ENCODE measurements at regions not wholly inside any gene's neighbourhood (a gene's known extent, or its start where the extent isn't known, plus 50 kb on each side); places are given as distances from the start of the nearest gene placed in this dataset.

- Histone ChIP-seq H3K4me3 (replicated peaks; ENCODE audit: insufficient read depth, low read length) (no peak overlapping the region), H3K27ac (replicated peaks) (no peak overlapping the region), H3K27me3 (ENCODE audit: insufficient read depth, poor library complexity, severe bottlenecking) (no peaks in the 10 kb centered on the region)
- no peak for DNase-seq (ENCODE audit: low read depth in 1 of 2, low spot score in 1 of 2)
- TF ChIP-seq GABPA (IDR thresholded peaks at IDR 0.05; ENCODE audit: low read depth) (no peak), CTCF (IDR thresholded peaks at IDR 0.05; ENCODE audit: insufficient read depth, low read length) (no peak), POLR2AphosphoS5 (IDR thresholded peaks at IDR 0.05; ENCODE audit: low read depth) (no peak), REST (IDR thresholded peaks at IDR 0.05; ENCODE audit: insufficient replicate concordance, low read depth) (no peak), SPI1 (IDR thresholded peaks at IDR 0.05; ENCODE audit: borderline replicate concordance, low read depth) (no peak)
These were observed 517.0 kb downstream of the TENT5A start for GRCh38 chr6:81235512-81235911.

DNA sequence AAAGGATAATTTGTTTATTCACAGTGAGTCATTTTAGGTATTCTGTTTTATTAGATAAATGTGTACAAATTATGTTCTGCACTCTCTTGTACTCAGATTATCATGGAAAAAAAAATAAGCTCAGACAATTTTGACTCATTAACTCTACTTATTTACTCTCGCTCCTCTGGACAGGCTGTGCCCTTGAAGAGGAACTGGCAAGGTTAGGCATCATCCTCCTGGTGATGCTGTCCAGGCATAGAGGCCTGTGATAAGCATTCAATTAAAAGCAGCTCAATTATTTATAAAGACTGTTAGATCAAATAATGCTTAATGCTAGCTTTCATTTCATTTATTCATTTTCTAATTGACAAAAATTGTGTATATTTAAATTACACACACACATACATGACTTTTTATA lies 518.5 kb downstream of the TENT5A start:
- H3K4me3 ChIP-seq (replicated peaks; ENCODE audit: insufficient read depth, low read length): no peak overlapping the region
- no peak for DNase-seq (ENCODE audit: low read depth in 1 of 2, low spot score in 1 of 2)
- no peak for TF ChIP-seq SPI1 (IDR thresholded peaks at IDR 0.05; ENCODE audit: borderline replicate concordance, low read depth)
- no peaks in the 10 kb centered on the region for H3K27me3 ChIP-seq (ENCODE audit: insufficient read depth, poor library complexity, severe bottlenecking)
- H3K27ac ChIP-seq (replicated peaks): no peak overlapping the region

DNA sequence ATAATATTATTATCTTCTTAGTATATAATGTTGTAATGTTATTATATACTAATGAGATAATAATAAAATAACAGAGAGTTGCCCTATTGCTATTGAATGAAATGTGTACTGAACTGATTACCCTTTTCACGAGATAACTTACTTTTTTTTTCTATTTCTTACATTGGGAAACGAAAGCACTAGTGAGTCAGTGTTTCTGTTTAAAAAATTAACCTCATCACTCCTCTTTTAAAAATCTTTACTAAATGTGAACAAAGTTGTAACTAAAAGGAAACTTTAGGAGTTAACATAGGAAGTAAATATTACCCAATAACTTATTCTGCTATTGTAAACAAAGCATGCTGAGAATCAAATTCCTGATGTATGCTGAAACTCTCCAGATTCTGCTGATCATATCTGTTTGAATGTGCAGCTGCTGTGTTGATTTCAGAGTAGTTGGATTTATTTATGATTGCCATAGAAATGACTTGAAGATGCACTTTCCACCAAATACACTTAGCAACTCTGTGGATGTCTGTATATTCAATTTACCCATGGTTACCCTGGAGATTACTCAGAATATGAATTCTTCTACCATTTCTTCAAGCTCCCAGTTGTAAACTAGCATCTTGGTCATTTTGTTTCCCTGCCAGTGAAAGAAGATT lies 523.4 kb downstream of the TENT5A start:
- H3K27ac ChIP-seq (replicated peaks): no peak overlapping the region
- TF ChIP-seq GABPA (IDR thresholded peaks at IDR 0.05; ENCODE audit: low read depth): no peak
- TF ChIP-seq REST (IDR thresholded peaks at IDR 0.05; ENCODE audit: insufficient replicate concordance, low read depth): no peak
- no peaks in the 10 kb centered on the region for H3K27me3 ChIP-seq (ENCODE audit: insufficient read depth, poor library complexity, severe bottlenecking)
- DNase-seq (ENCODE audit: low read depth in 1 of 2, low spot score in 1 of 2): no peak
- no peak overlapping the region for H3K4me3 ChIP-seq (replicated peaks; ENCODE audit: insufficient read depth, low read length)

GRCh38 chr6:81226957-81227356 lies 525.5 kb downstream of the TENT5A start:
- no peak overlapping the region for H3K27ac ChIP-seq (replicated peaks)
- no peak for DNase-seq (ENCODE audit: low read depth in 1 of 2, low spot score in 1 of 2)
- TF ChIP-seq POLR2AphosphoS5 (IDR thresholded peaks at IDR 0.05; ENCODE audit: low read depth) (no peak), GABPA (IDR thresholded peaks at IDR 0.05; ENCODE audit: low read depth) (no peak), REST (IDR thresholded peaks at IDR 0.05; ENCODE audit: insufficient replicate concordance, low read depth) (no peak), CTCF (IDR thresholded peaks at IDR 0.05; ENCODE audit: insufficient read depth, low read length) (no peak), SPI1 (IDR thresholded peaks at IDR 0.05; ENCODE audit: borderline replicate concordance, low read depth) (no peak)

More at GRCh38 chr6:81226957-81227356, 525.5 kb downstream of the TENT5A start:
- no peaks in the 10 kb centered on the region for H3K27me3 ChIP-seq (ENCODE audit: insufficient read depth, poor library complexity, severe bottlenecking)
- no peak overlapping the region for H3K4me3 ChIP-seq (replicated peaks; ENCODE audit: insufficient read depth, low read length)

All from HL-60 (cell line).